Right atrium auricular region (tissue), 2 donors: ENCODE measurements at regions not wholly inside any gene's neighbourhood (a gene's known extent, or its start where the extent isn't known, plus 50 kb on each side); places are given as distances from the start of the nearest gene placed in this dataset.

ENCODE experiments used
- DNase-seq: peaks from one replicate; pipeline ENCODE4 v3.0.0-alpha.2; 2019; ENCODE audit warnings: low spot score
- H3K27ac ChIP-seq, 2 donors: fragments of 200-600 bp; sonication (generic); 1 replicate in 1 of 2; 2 replicates in 1 of 2; pipeline ENCODE4 v1.5.1; 2016 to 2019
- H3K27me3 ChIP-seq, 2 donors: fragments of 200-600 bp; sonication (generic); one replicate each; pipeline versions ENCODE4 v1.5.1 to v1.6.0; 2017 to 2019
- H3K36me3 ChIP-seq: fragments of 200-600 bp; sonication (generic); one replicate; pipeline ENCODE4 v1.5.1; 2016
- H3K4me1 ChIP-seq, 2 donors: fragments of 200-600 bp; sonication (generic); one replicate each; pipeline versions ENCODE4 v1.5.1 to v1.6.0; 2017 to 2019
- H3K4me3 ChIP-seq, 2 donors: fragments of 200-600 bp; sonication (generic); 1 replicate in 1 of 2; 2 replicates in 1 of 2; pipeline ENCODE4 v1.5.1; 2017 to 2019; ENCODE audit warnings: mild to moderate bottlenecking in 1 of 2, moderate library complexity in 1 of 2
- H3K9me3 ChIP-seq, 2 donors: fragments of 200-600 bp; sonication (generic); one replicate each; pipeline ENCODE4 v1.5.1; 2019
- TF ChIP-seq, protein P1 (sequence below), 2 donors: fragments of 200-600 bp; sonication (generic); IDR thresholded peaks; one replicate each; pipeline ENCODE4 v1.5.1; 2019; ENCODE audit warnings: antibody characterized with exemption in 2 of 2

DNA sequence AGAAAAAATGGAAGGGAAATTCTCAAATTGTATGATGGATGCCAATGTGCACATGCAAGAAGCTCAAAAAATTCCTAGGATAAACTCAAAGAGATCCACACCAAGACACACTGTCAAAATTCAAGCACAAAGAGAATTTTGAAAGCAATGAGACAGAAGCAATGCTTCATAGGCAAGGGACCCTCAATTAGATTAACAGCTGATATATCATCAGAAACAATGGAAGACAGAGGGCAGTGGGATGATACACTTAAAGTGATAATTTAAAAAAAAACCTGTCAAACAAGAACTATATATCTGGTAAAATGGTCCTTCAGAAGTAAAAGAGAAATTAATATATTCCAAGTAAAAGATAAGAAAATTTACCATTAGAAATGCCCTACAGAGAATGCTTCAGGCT is 306.3 kb upstream of the PCDH7 start:
- no peak overlapping the region for H3K4me3 ChIP-seq
- peaks cover 0 to 19% of the 10 kb centered on the region in 2 donors for H3K9me3 ChIP-seq
- no peaks in the 10 kb centered on the region for H3K27me3 ChIP-seq
- no peak overlapping the region for H3K27ac ChIP-seq
- TF ChIP-seq, protein P1, sequence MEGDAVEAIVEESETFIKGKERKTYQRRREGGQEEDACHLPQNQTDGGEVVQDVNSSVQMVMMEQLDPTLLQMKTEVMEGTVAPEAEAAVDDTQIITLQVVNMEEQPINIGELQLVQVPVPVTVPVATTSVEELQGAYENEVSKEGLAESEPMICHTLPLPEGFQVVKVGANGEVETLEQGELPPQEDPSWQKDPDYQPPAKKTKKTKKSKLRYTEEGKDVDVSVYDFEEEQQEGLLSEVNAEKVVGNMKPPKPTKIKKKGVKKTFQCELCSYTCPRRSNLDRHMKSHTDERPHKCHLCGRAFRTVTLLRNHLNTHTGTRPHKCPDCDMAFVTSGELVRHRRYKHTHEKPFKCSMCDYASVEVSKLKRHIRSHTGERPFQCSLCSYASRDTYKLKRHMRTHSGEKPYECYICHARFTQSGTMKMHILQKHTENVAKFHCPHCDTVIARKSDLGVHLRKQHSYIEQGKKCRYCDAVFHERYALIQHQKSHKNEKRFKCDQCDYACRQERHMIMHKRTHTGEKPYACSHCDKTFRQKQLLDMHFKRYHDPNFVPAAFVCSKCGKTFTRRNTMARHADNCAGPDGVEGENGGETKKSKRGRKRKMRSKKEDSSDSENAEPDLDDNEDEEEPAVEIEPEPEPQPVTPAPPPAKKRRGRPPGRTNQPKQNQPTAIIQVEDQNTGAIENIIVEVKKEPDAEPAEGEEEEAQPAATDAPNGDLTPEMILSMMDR (IDR thresholded peaks at IDR 0.05) = no peak
- no peak for DNase-seq
- H3K36me3 ChIP-seq = no peaks in the 10 kb centered on the region
- no peaks in the 10 kb centered on the region for H3K4me1 ChIP-seq

DNA sequence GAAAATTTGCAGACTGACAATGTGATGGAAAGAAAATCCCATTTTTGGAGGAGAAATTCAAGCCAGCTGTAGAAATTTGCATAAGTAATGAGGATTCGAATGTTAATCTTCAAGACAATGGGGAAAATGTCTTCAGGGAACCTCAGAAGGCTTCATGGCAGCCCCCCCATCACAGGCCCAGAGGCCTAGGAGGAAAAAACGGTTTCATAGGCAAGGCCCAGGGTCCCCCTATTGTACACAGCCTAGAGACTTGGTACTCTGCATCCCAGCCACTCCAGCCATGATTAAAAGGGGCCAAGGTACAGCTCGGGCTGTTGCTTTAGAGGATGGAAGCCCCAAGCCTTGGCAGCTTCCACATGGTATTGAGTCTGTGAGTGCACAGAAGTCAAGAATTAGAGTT is 303.6 kb upstream of the PCDH7 start:
- Histone ChIP-seq H3K4me3 (no peak overlapping the region), H3K9me3 (peaks cover 0 to 19% of the 10 kb centered on the region in 2 donors), H3K27ac (no peak overlapping the region), H3K36me3 (no peaks in the 10 kb centered on the region), H3K27me3 (no peaks in the 10 kb centered on the region), H3K4me1 (no peaks in the 10 kb centered on the region)
- no peak for DNase-seq
- TF ChIP-seq, protein P1 (IDR thresholded peaks at IDR 0.05) = no peak

- no peak for DNase-seq
- Histone ChIP-seq H3K4me1 (no peaks in the 10 kb centered on the region), H3K9me3 (peaks cover 0 to 15% of the 10 kb centered on the region in 2 donors)
These were observed 292.2 kb upstream of the PCDH7 start for GRCh38 chr4:30427932-30428331.

GRCh38 chr4:30429813-30430761 is 290.1 kb upstream of the PCDH7 start:
- H3K27ac ChIP-seq = no peak overlapping the region
- H3K9me3 ChIP-seq = no peaks in the 10 kb centered on the region
- no peaks in the 10 kb centered on the region for H3K27me3 ChIP-seq
- no peaks in the 10 kb centered on the region for H3K36me3 ChIP-seq
- no peaks in the 10 kb centered on the region for H3K4me1 ChIP-seq
- TF ChIP-seq, protein P1 (IDR thresholded peaks at IDR 0.05) = no peak
- DNase-seq = no peak
- H3K4me3 ChIP-seq = no peak overlapping the region

More at GRCh38 chr4:30427932-30428331, 292.2 kb upstream of the PCDH7 start:
- no peaks in the 10 kb centered on the region for H3K27me3 ChIP-seq
- H3K4me3 ChIP-seq = no peak overlapping the region
- H3K27ac ChIP-seq = no peak overlapping the region
- TF ChIP-seq, protein P1 (IDR thresholded peaks at IDR 0.05) = no peak
- no peaks in the 10 kb centered on the region for H3K36me3 ChIP-seq

DNA sequence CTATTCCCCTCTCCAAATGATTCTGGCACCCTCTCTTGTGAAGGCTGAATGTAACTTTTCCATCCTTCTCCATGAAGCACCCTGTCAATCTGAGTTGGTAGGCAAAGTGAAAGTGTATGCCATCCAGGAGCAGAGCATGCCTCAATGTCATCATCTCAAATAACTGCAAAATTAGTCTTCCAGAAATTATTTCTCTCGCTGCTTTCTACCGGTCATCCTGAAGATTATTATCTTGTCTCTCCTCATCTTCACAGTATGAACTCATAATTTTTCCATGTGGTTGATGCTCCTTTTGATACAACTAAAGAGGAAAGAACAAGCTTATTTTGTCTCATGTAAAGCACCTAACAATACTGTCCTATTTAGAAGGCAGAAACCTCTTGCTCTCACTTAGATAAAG is 285.5 kb upstream of the PCDH7 start:
- no peak for DNase-seq
- Histone ChIP-seq H3K9me3 (no peaks in the 10 kb centered on the region), H3K4me3 (no peak overlapping the region), H3K36me3 (no peaks in the 10 kb centered on the region), H3K27me3 (no peaks in the 10 kb centered on the region), H3K27ac (no peak overlapping the region), H3K4me1 (no peaks in the 10 kb centered on the region)
- TF ChIP-seq, protein P1 (IDR thresholded peaks at IDR 0.05) = no peak
